ENCODE measurements at regions not wholly inside any gene's neighbourhood (a gene's known extent, or its start where the extent isn't known, plus 50 kb on each side); places are given as distances from the start of the nearest gene placed in this dataset.

DNA sequence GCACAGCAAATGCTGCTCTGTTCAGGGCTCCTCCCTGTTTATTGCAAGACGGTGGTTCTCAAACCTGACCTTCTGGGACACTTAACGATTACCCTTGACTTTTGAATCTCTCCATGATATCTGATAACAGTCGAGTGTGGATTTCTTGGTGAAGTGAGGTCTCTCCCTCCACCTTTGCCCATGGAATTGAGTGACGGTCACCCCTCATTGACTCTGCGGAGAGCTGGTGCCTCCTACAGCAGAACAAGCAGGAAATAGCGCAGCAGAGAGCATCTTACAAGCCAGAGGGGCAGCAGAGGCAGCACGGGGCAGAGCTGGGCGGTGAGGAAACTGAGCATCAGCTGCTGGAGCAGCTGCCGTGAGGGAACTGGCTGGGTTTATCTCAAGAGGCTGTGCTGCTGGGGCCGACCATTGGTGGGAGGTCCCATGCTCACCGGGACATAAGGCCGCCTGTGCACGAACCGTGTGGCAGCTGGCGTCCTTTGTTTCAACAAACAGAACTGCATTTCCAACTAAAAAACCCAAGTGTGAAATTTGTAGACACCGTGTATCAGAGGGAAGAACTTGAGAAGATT, 189.8 kb downstream of the MTRR start:
- Histone ChIP-seq H3K36me3 (ENCODE audit: insufficient read depth, low read length) (no peaks in the 10 kb centered on the region), H3K4me3 (ENCODE audit: low read length) (no peak overlapping the region), H3K9me3 (ENCODE audit: low read length) (no peaks in the 10 kb centered on the region), H3K4me1 (ENCODE audit: insufficient read depth, low read length) (no peaks in the 10 kb centered on the region), H3K27ac (ENCODE audit: low read depth, low read length) (no peak overlapping the region), H3K27me3 (ENCODE audit: insufficient read depth, low read length, poor library complexity, severe bottlenecking) (no peaks in the 10 kb centered on the region)
- no peaks in the 10 kb centered on the region for H3K4me1 Mint-ChIP-seq
- H3K27me3 Mint-ChIP-seq = no peaks in the 10 kb centered on the region
- CTCF ChIA-PET = no interaction called here
- no peak overlapping the region for H3K4me3 Mint-ChIP-seq
- H3K9me3 Mint-ChIP-seq = peaks cover 0 to 6% (median 0%) of the 10 kb centered on the region in 5 donors
- POLR2A ChIA-PET = no interaction called here
- H3K27ac Mint-ChIP-seq = no peak overlapping the region
- DNase-seq = no peak
- H3K36me3 Mint-ChIP-seq = no peaks in the 10 kb centered on the region

- no peaks in the 10 kb centered on the region for H3K27me3 Mint-ChIP-seq
- no peaks in the 10 kb centered on the region for H3K4me1 Mint-ChIP-seq
- H3K27ac Mint-ChIP-seq = no peak overlapping the region
- peaks cover 0 to 6% (median 0%) of the 10 kb centered on the region in 5 donors for H3K9me3 Mint-ChIP-seq
- POLR2A ChIA-PET = no interaction called here
- Histone ChIP-seq H3K4me1 (ENCODE audit: insufficient read depth, low read length) (no peaks in the 10 kb centered on the region), H3K4me3 (ENCODE audit: low read length) (no peak overlapping the region), H3K27me3 (ENCODE audit: insufficient read depth, low read length, poor library complexity, severe bottlenecking) (no peaks in the 10 kb centered on the region), H3K9me3 (ENCODE audit: low read length) (no peaks in the 10 kb centered on the region), H3K27ac (ENCODE audit: low read depth, low read length) (no peak overlapping the region), H3K36me3 (ENCODE audit: insufficient read depth, low read length) (no peaks in the 10 kb centered on the region)
- no peaks in the 10 kb centered on the region for H3K36me3 Mint-ChIP-seq
- no peak overlapping the region for H3K4me3 Mint-ChIP-seq
- CTCF ChIA-PET = no interaction called here
- DNase-seq = no peak
These were observed 190.4 kb downstream of the MTRR start for GRCh38 chr5:8059337-8059736.

- no peak overlapping the region for H3K27ac Mint-ChIP-seq
- H3K4me1 ChIP-seq (ENCODE audit: insufficient read depth, low read length) = no peaks in the 10 kb centered on the region
- no peak overlapping the region for H3K4me3 Mint-ChIP-seq
- H3K4me1 Mint-ChIP-seq = no peaks in the 10 kb centered on the region
- H3K36me3 ChIP-seq (ENCODE audit: insufficient read depth, low read length) = no peaks in the 10 kb centered on the region
- CTCF ChIA-PET = no interaction called here
- no peak overlapping the region for H3K27ac ChIP-seq (ENCODE audit: low read depth, low read length)
- peaks cover 0 to 9% (median 0%) of the 10 kb centered on the region in 5 donors for H3K9me3 Mint-ChIP-seq
- POLR2A ChIA-PET = no interaction called here
- DNase-seq = no peak
- no peaks in the 10 kb centered on the region for H3K36me3 Mint-ChIP-seq
- peaks cover 0 to 2% of the 10 kb centered on the region in 2 donors for H3K27me3 Mint-ChIP-seq
- H3K9me3 ChIP-seq (ENCODE audit: low read length) = no peaks in the 10 kb centered on the region
- no peaks in the 10 kb centered on the region for H3K27me3 ChIP-seq (ENCODE audit: insufficient read depth, low read length, poor library complexity, severe bottlenecking)
- no peak overlapping the region for H3K4me3 ChIP-seq (ENCODE audit: low read length)
These were observed 191.4 kb downstream of the MTRR start for GRCh38 chr5:8060235-8060952.

- H3K27ac ChIP-seq (ENCODE audit: low read depth, low read length) = no peak overlapping the region
- no peaks in the 10 kb centered on the region for H3K36me3 ChIP-seq (ENCODE audit: insufficient read depth, low read length)
- CTCF ChIA-PET = no interaction called here
- H3K27me3 Mint-ChIP-seq = peaks cover 0 to 2% of the 10 kb centered on the region in 2 donors
- no peak overlapping the region for H3K4me3 ChIP-seq (ENCODE audit: low read length)
- H3K4me3 Mint-ChIP-seq = no peak overlapping the region
- DNase-seq = no peak
- H3K27ac Mint-ChIP-seq = no peak overlapping the region
- no peaks in the 10 kb centered on the region for H3K9me3 ChIP-seq (ENCODE audit: low read length)
- H3K4me1 ChIP-seq (ENCODE audit: insufficient read depth, low read length) = no peaks in the 10 kb centered on the region
- no peaks in the 10 kb centered on the region for H3K4me1 Mint-ChIP-seq
- H3K9me3 Mint-ChIP-seq = peaks cover 0 to 9% (median 0%) of the 10 kb centered on the region in 5 donors
- no peaks in the 10 kb centered on the region for H3K27me3 ChIP-seq (ENCODE audit: insufficient read depth, low read length, poor library complexity, severe bottlenecking)
- POLR2A ChIA-PET = no interaction called here
- no peaks in the 10 kb centered on the region for H3K36me3 Mint-ChIP-seq
These were observed 192.0 kb downstream of the MTRR start for GRCh38 chr5:8060953-8061429.

DNA sequence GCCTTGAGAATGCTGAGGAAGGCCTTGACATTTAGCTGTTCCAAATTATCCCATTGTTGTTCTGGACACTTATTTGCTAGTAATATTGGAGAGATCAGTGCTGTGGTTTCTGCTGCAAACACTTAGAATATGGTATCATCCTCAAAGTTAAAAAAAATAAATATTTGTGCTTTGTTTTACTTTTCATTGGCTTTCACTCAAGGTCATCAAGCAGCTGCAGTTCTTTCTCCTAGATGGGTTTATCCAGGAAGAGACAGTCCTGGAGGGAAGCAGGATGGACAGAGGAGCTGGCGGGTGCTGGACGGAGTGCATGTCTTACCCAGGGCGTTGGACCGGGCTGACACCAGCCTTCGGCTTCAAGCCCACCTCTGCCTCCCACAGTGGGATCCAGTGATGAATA, 193.6 kb downstream of the MTRR start:
- H3K36me3 Mint-ChIP-seq = no peaks in the 10 kb centered on the region
- POLR2A ChIA-PET = no interaction called here

GRCh38 chr5:8068078-8068477, 199.1 kb downstream of the MTRR start:
- H3K27me3 ChIP-seq (ENCODE audit: insufficient read depth, low read length, poor library complexity, severe bottlenecking) = no peaks in the 10 kb centered on the region
- Mint-ChIP-seq H3K27ac (no peak overlapping the region), H3K4me3 (no peak overlapping the region), H3K36me3 (no peaks in the 10 kb centered on the region), H3K9me3 (peaks cover 0 to 4% (median 3%) of the 10 kb centered on the region in 5 donors), H3K27me3 (peaks cover 0 to 2% of the 10 kb centered on the region in 2 donors), H3K4me1 (no peaks in the 10 kb centered on the region)
- no peaks in the 10 kb centered on the region for H3K9me3 ChIP-seq (ENCODE audit: low read length)
- H3K27ac ChIP-seq (ENCODE audit: low read depth, low read length) = no peak overlapping the region
- no peaks in the 10 kb centered on the region for H3K4me1 ChIP-seq (ENCODE audit: insufficient read depth, low read length)
- no peak for DNase-seq
- H3K4me3 ChIP-seq (ENCODE audit: low read length) = no peak overlapping the region
- CTCF ChIA-PET = no interaction called here
- POLR2A ChIA-PET = no interaction called here
- no peaks in the 10 kb centered on the region for H3K36me3 ChIP-seq (ENCODE audit: insufficient read depth, low read length)

More for the DNA sequence above, 193.6 kb downstream of the MTRR start:
- Histone ChIP-seq H3K4me3 (ENCODE audit: low read length) (no peak overlapping the region), H3K36me3 (ENCODE audit: insufficient read depth, low read length) (no peaks in the 10 kb centered on the region), H3K27me3 (ENCODE audit: insufficient read depth, low read length, poor library complexity, severe bottlenecking) (no peaks in the 10 kb centered on the region), H3K9me3 (ENCODE audit: low read length) (no peaks in the 10 kb centered on the region), H3K4me1 (ENCODE audit: insufficient read depth, low read length) (no peaks in the 10 kb centered on the region), H3K27ac (ENCODE audit: low read depth, low read length) (no peak overlapping the region)
- DNase-seq = no peak
- Mint-ChIP-seq H3K4me1 (no peaks in the 10 kb centered on the region), H3K27me3 (peaks cover 0 to 2% of the 10 kb centered on the region in 2 donors), H3K27ac (no peak overlapping the region), H3K4me3 (no peak overlapping the region), H3K9me3 (peaks cover 0 to 9% (median 0%) of the 10 kb centered on the region in 5 donors)
- CTCF ChIA-PET = no interaction called here

- H3K4me3 Mint-ChIP-seq = no peak overlapping the region
- H3K36me3 Mint-ChIP-seq = no peaks in the 10 kb centered on the region
- Histone ChIP-seq H3K27me3 (ENCODE audit: insufficient read depth, low read length, poor library complexity, severe bottlenecking) (no peaks in the 10 kb centered on the region), H3K9me3 (ENCODE audit: low read length) (no peaks in the 10 kb centered on the region), H3K4me3 (ENCODE audit: low read length) (no peak overlapping the region), H3K36me3 (ENCODE audit: insufficient read depth, low read length) (no peaks in the 10 kb centered on the region), H3K4me1 (ENCODE audit: insufficient read depth, low read length) (no peaks in the 10 kb centered on the region), H3K27ac (ENCODE audit: low read depth, low read length) (no peak overlapping the region)
- POLR2A ChIA-PET = no interaction called here
- no peak overlapping the region for H3K27ac Mint-ChIP-seq
- CTCF ChIA-PET = no interaction called here
- DNase-seq = no peak
- H3K4me1 Mint-ChIP-seq = no peaks in the 10 kb centered on the region
- peaks cover 0 to 4% (median 2%) of the 10 kb centered on the region in 5 donors for H3K9me3 Mint-ChIP-seq
- peaks cover 0 to under 1% of the 10 kb centered on the region in 2 donors for H3K27me3 Mint-ChIP-seq
These were observed 201.2 kb downstream of the MTRR start for GRCh38 chr5:8070138-8070537.

DNA sequence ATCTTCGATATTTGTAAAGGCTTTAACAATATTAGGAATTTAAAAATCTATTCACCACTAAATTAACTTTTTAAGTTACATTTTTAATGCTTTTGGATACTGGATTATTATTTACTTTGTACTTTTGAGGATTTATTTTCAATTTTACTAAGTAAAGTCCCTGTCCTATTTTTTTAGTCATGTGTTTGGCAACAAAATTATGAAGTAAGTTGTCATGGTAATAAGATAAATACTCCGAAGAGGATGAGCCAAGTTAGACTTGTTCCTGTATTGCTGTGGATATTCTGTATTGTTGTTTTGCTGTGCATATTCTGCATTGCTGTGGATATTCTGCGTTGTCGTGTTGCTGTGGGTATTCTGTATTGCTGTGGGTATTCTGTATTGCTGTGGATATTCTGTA, 210.1 kb downstream of the MTRR start:
- no peak overlapping the region for H3K27ac ChIP-seq (ENCODE audit: low read depth, low read length)
- H3K4me1 Mint-ChIP-seq = no peaks in the 10 kb centered on the region
- H3K27me3 Mint-ChIP-seq = no peaks in the 10 kb centered on the region
- ChIA-PET POLR2A (no interaction called here), CTCF (no interaction called here)
- H3K36me3 Mint-ChIP-seq = no peaks in the 10 kb centered on the region
- no peak for DNase-seq
- no peak overlapping the region for H3K4me3 ChIP-seq (ENCODE audit: low read length)
- H3K4me1 ChIP-seq (ENCODE audit: insufficient read depth, low read length) = no peaks in the 10 kb centered on the region
- no peaks in the 10 kb centered on the region for H3K9me3 ChIP-seq (ENCODE audit: low read length)
- H3K36me3 ChIP-seq (ENCODE audit: insufficient read depth, low read length) = no peaks in the 10 kb centered on the region
- no peaks in the 10 kb centered on the region for H3K27me3 ChIP-seq (ENCODE audit: insufficient read depth, low read length, poor library complexity, severe bottlenecking)
- no peak overlapping the region for H3K4me3 Mint-ChIP-seq
- H3K9me3 Mint-ChIP-seq = peaks cover 2 to 10% (median 5%) of the 10 kb centered on the region in 5 donors
- H3K27ac Mint-ChIP-seq = no peak overlapping the region

Data from CD8-positive, alpha-beta memory T cell (primary cell).